Hematopoietic multipotent progenitor cell (in vitro differentiated cells): ENCODE measurements at regions not wholly inside any gene's neighbourhood (a gene's known extent, or its start where the extent isn't known, plus 50 kb on each side); places are given as distances from the start of the nearest gene placed in this dataset.
"Not testable (repeated sequence)": the region's sequence is repeated elsewhere in the genome, so short reads cannot be mapped to it uniquely, and the experiment has no call there.

Source experiments
- DNase-seq, 3 donors: peaks; one replicate each; pipeline ENCODE4 v3.0.0-alpha.2; 2011 to 2015; ENCODE audit warnings: low read depth in 2 of 3, low spot score in 2 of 3

- no peak for DNase-seq
Measured at GRCh38 chr2:2738276-2738675, 407.2 kb upstream of the MYT1L start.

- DNase-seq = no peak
Measured at GRCh38 chr2:2735041-2735440, 404.0 kb upstream of the MYT1L start.

- DNase-seq = no peak
Measured at GRCh38 chr2:2734308-2734707, 403.2 kb upstream of the MYT1L start.

- no peak for DNase-seq
Measured at GRCh38 chr2:2733818-2734217, 402.7 kb upstream of the MYT1L start.

- DNase-seq = no peak
Measured at GRCh38 chr2:2732331-2733119, 401.4 kb upstream of the MYT1L start.

- no peak for DNase-seq
Measured at GRCh38 chr2:2731816-2732284, 400.8 kb upstream of the MYT1L start.

GRCh38 chr2:2731101-2731815, 400.2 kb upstream of the MYT1L start:
- no peak for DNase-seq

GRCh38 chr2:2730301-2730833, 399.3 kb upstream of the MYT1L start:
- no peak for DNase-seq

GRCh38 chr2:2729246-2729645, 398.2 kb upstream of the MYT1L start:
- DNase-seq = no peak

- DNase-seq = no peak
Measured at GRCh38 chr2:2728635-2729034, 397.6 kb upstream of the MYT1L start.

GRCh38 chr2:2727876-2728511, 396.9 kb upstream of the MYT1L start:
- no peak for DNase-seq

- DNase-seq = no peak
Measured at GRCh38 chr2:2726163-2726562, 395.1 kb upstream of the MYT1L start.

GRCh38 chr2:2723064-2723463, 392.0 kb upstream of the MYT1L start:
- DNase-seq = no peak

GRCh38 chr2:2721296-2721835, 390.3 kb upstream of the MYT1L start:
- no peak for DNase-seq

- DNase-seq = not testable (repeated sequence)
Measured at GRCh38 chr2:2720806-2721205, 389.7 kb upstream of the MYT1L start.

- DNase-seq = no peak
Measured at GRCh38 chr2:2720351-2720750, 389.3 kb upstream of the MYT1L start.

GRCh38 chr2:2719781-2720180, 388.7 kb upstream of the MYT1L start:
- DNase-seq = no peak

- peak in 1 of 3 donors; percentile 30 for DNase-seq
Measured at GRCh38 chr2:2719015-2719414, 387.9 kb upstream of the MYT1L start.

GRCh38 chr2:2717406-2717805, 386.3 kb upstream of the MYT1L start:
- DNase-seq = no peak

GRCh38 chr2:2716771-2717170, 385.7 kb upstream of the MYT1L start:
- no peak for DNase-seq
